GM12878 (cell line): ENCODE measurements at regions not wholly inside any gene's neighbourhood (a gene's known extent, or its start where the extent isn't known, plus 50 kb on each side); places are given as distances from the start of the nearest gene placed in this dataset.

ENCODE experiments used
- ATAC-seq: fragments of 200-7000 bp; cut with Tn5 transposase; 3 replicates; pipeline ENCODE4 v1.9.1; 2020; ENCODE audit warnings: mild to moderate bottlenecking, moderate library complexity
- BruUV-seq: library from RNA; stranded (reverse); fragments of 400-500 nt; replicated peaks from 2 replicates; lab custom pipeline; 2021; lab: Mats Ljungman, UMichigan
- CTCF ChIA-PET: fragments of 300-600 bp; sonication (Branson Sonifier 250); formaldehyde crosslinking; extraction: SDS; loops from one replicate; lab custom pipeline; 2021; ENCODE audit warnings: inconsistent platforms; lab: Yijun Ruan, JAX
- POLR2A ChIA-PET: fragments of 350-600 bp; formaldehyde crosslinking; extraction: SDS; loops from one replicate; lab custom pipeline; 2021; ENCODE audit warnings: inconsistent platforms; lab: Charles Lee
- RAD21 ChIA-PET: fragments of 300-600 bp; sonication (Branson Sonifier 250); formaldehyde crosslinking; loops from one replicate; lab custom pipeline; 2023; ENCODE audit warnings: antibody characterized with exemption; ENCODE audit not compliant: unreplicated experiment; lab: Charles Lee
- SMC1A ChIA-PET: fragments of 300-600 bp; sonication (Branson Sonifier 250); formaldehyde crosslinking; loops from one replicate; lab custom pipeline; 2023; ENCODE audit not compliant: unreplicated experiment, uncharacterized antibody; lab: Charles Lee
- DNase-seq: peaks from one replicate; pipeline ENCODE4 v3.0.0-alpha.2; 2011; ENCODE audit warnings: low read depth, low spot score
- FAIRE-seq: peaks from 3 replicates; lab custom pipeline; 2011; peaks lifted over from hg19 to GRCh38; lab: Jason Lieb, UNC
- H2AFZ ChIP-seq: 2 replicates; pipeline ENCODE4 v1.6.0; 2011; ENCODE audit warnings: low read depth, low read length, control low read depth; ENCODE audit not compliant: control insufficient read depth
- H3K27ac ChIP-seq: 2 replicates; pipeline ENCODE4 v1.5.1; 2011; ENCODE audit warnings: control low read depth; ENCODE audit not compliant: control insufficient read depth, insufficient read depth
- H3K27me3 ChIP-seq, 2 experiments: replicated peaks in 1 of 2; 2 replicates each; pipeline versions ENCODE4 v1.6.0 to v1.6.1; 2011; ENCODE audit warnings: low read length in 1 of 2; ENCODE audit not compliant: control insufficient read depth in 2 of 2, insufficient read depth in 2 of 2
- H3K36me3 ChIP-seq, 2 experiments: 2 replicates each; pipeline ENCODE4 v1.5.1; 2011; ENCODE audit warnings: low read length in 1 of 2; ENCODE audit not compliant: control insufficient read depth in 2 of 2, insufficient read depth in 2 of 2
- H3K4me1 ChIP-seq: 2 replicates; pipeline ENCODE4 v1.6.1; 2011; ENCODE audit warnings: mild to moderate bottlenecking, low read length, moderate library complexity, mixed read lengths; ENCODE audit not compliant: control insufficient read depth, insufficient read depth
- H3K4me2 ChIP-seq: 2 replicates; pipeline ENCODE4 v1.6.0; 2011; ENCODE audit warnings: control low read depth; ENCODE audit not compliant: control insufficient read depth, insufficient read depth
- H3K4me3 ChIP-seq: fragments of 200-600 bp; sonication (generic); 2 replicates; pipeline ENCODE4 v1.5.1; 2016
- H3K79me2 ChIP-seq: 2 replicates; pipeline ENCODE4 v1.6.0; 2011; ENCODE audit warnings: low read length; ENCODE audit not compliant: control insufficient read depth, insufficient read depth
- H3K9ac ChIP-seq: 2 replicates; pipeline ENCODE4 v1.8.0; 2011; ENCODE audit warnings: low read length, control low read depth, mixed read lengths; ENCODE audit not compliant: control insufficient read depth, insufficient read depth
- H3K9me3 ChIP-seq: replicated peaks from 3 replicates; pipeline ENCODE4 v1.5.1; 2011; ENCODE audit warnings: mild to moderate bottlenecking, low read length; ENCODE audit not compliant: control insufficient read depth, insufficient read depth
- H4K20me1 ChIP-seq: 2 replicates; pipeline ENCODE4 v1.6.0; 2011; ENCODE audit not compliant: control insufficient read depth, insufficient read depth
- EED ChIP-seq: sonication (generic); IDR thresholded peaks from 2 replicates; pipeline ENCODE4 v1.6.1; 2016; ENCODE audit warnings: antibody characterized with exemption, low read depth
- FOXK2 ChIP-seq: fragments of 450-650 bp; IDR thresholded peaks from 2 replicates; pipeline ENCODE4 v1.6.1; 2017; ENCODE audit warnings: mild to moderate bottlenecking, moderate library complexity
- IRF4 ChIP-seq: IDR thresholded peaks from 2 replicates; pipeline ENCODE4 v1.6.1; 2011; ENCODE audit warnings: low read depth, low read length
- KDM1A ChIP-seq: fragments of 200-600 bp; sonication (generic); IDR thresholded peaks from 2 replicates; pipeline ENCODE4 v1.6.1; 2016; ENCODE audit warnings: borderline replicate concordance
- MEF2A ChIP-seq: IDR thresholded peaks from 2 replicates; pipeline ENCODE4 v1.6.1; 2011; ENCODE audit warnings: low read depth, mild to moderate bottlenecking, low read length, moderate library complexity; ENCODE audit not compliant: insufficient read depth
- NR2F1 ChIP-seq: fragments of 450-650 bp; conservative IDR thresholded peaks from 2 replicates; pipeline ENCODE4 v1.6.1; 2017; ENCODE audit warnings: mild to moderate bottlenecking
- RB1 ChIP-seq: fragments of 450-650 bp; formaldehyde crosslinking; IDR thresholded peaks from 2 replicates; pipeline ENCODE4 v1.6.1; 2017; ENCODE audit warnings: mild to moderate bottlenecking, borderline replicate concordance
- ZNF622 ChIP-seq: fragments of 450-650 bp; IDR thresholded peaks from 2 replicates; pipeline ENCODE4 v1.6.1; 2017; ENCODE audit warnings: mild to moderate bottlenecking, inconsistent platforms
- WGBS: methylation state at CpG from one replicate; pipeline ENCODE4 v1.1.6; 2016; ENCODE audit warnings: low lambda C conversion rate; ENCODE audit not compliant: insufficient replicate concordance, insufficient coverage; ENCODE audit errors: missing lambda C conversion rate; 5-methylcytosine and 5-hydroxymethylcytosine counted together
- in situ Hi-C: fragments of 300-500 bp; cut with MboI; formaldehyde crosslinking; loops from 9 replicates; pipeline ENCODE4 v1.14.3; 2018; ENCODE audit warnings: mixed read lengths
- intact Hi-C: fragments of 100-400 bp; cut with micrococcal nuclease; formaldehyde crosslinking; loops from one replicate; pipeline ENCODE4 v1.14.2; 2022; ENCODE audit not compliant: unreplicated experiment
- TF ChIP-seq, protein P1 (sequence below): IDR thresholded peaks from 2 replicates; pipeline ENCODE4 v1.6.1; 2012; ENCODE audit warnings: improper control_type of control experiment, low read depth, low read length; ENCODE audit not compliant: insufficient replicate concordance

- no peaks in the 10 kb centered on the region for H4K20me1 ChIP-seq
- CTCF ChIA-PET: no interaction called here
These were observed 138.7 kb upstream of the COL21A1 start for GRCh38 chr6:56385981-56386593.

More at GRCh38 chr6:56385981-56386593, 138.7 kb upstream of the COL21A1 start:
- no peaks in the 10 kb centered on the region for H3K9me3 ChIP-seq
- no peak overlapping the region for H3K27ac ChIP-seq
- FAIRE-seq: no peak
- RAD21 ChIA-PET: interaction anchor here (0.7 kb wide), 1 partner anchor 21 kb away, joined by 3 read pairs; no protein-coding TSS in a partner anchor
- no peak for TF ChIP-seq MEF2A
- no peak for TF ChIP-seq ZNF622
- no peak for TF ChIP-seq KDM1A
- no peak for TF ChIP-seq FOXK2
- TF ChIP-seq RB1: no peak
- no peak for TF ChIP-seq NR2F1
- TF ChIP-seq EED: no peak
- TF ChIP-seq, protein P1, sequence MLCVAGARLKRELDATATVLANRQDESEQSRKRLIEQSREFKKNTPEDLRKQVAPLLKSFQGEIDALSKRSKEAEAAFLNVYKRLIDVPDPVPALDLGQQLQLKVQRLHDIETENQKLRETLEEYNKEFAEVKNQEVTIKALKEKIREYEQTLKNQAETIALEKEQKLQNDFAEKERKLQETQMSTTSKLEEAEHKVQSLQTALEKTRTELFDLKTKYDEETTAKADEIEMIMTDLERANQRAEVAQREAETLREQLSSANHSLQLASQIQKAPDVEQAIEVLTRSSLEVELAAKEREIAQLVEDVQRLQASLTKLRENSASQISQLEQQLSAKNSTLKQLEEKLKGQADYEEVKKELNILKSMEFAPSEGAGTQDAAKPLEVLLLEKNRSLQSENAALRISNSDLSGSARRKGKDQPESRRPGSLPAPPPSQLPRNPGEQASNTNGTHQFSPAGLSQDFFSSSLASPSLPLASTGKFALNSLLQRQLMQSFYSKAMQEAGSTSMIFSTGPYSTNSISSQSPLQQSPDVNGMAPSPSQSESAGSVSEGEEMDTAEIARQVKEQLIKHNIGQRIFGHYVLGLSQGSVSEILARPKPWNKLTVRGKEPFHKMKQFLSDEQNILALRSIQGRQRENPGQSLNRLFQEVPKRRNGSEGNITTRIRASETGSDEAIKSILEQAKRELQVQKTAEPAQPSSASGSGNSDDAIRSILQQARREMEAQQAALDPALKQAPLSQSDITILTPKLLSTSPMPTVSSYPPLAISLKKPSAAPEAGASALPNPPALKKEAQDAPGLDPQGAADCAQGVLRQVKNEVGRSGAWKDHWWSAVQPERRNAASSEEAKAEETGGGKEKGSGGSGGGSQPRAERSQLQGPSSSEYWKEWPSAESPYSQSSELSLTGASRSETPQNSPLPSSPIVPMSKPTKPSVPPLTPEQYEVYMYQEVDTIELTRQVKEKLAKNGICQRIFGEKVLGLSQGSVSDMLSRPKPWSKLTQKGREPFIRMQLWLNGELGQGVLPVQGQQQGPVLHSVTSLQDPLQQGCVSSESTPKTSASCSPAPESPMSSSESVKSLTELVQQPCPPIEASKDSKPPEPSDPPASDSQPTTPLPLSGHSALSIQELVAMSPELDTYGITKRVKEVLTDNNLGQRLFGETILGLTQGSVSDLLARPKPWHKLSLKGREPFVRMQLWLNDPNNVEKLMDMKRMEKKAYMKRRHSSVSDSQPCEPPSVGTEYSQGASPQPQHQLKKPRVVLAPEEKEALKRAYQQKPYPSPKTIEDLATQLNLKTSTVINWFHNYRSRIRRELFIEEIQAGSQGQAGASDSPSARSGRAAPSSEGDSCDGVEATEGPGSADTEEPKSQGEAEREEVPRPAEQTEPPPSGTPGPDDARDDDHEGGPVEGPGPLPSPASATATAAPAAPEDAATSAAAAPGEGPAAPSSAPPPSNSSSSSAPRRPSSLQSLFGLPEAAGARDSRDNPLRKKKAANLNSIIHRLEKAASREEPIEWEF: no peak
- no peak for TF ChIP-seq IRF4
- WGBS: 74% methylated on average over 6 of the region's 6 CpGs
- no peaks in the 10 kb centered on the region for H3K79me2 ChIP-seq
- H3K36me3 ChIP-seq: no peaks in the 10 kb centered on the region
- DNase-seq: no peak
- no peak overlapping the region for H3K9ac ChIP-seq
- no peak for ATAC-seq
- no peak overlapping the region for H3K4me3 ChIP-seq
- no peak overlapping the region for H2AFZ ChIP-seq
- in situ Hi-C loops (no loop called here), intact Hi-C loops (no loop called here)
- H3K27me3 ChIP-seq: no peaks in the 10 kb centered on the region
- no peaks in the 10 kb centered on the region for H3K4me1 ChIP-seq
- SMC1A ChIA-PET: no interaction called here
- POLR2A ChIA-PET: no interaction called here
- BruUV-seq: no TSS peak
- no peak overlapping the region for H3K4me2 ChIP-seq
